Kidney epithelial cell (primary cell): ENCODE measurements at regions not wholly inside any gene's neighbourhood (a gene's known extent, or its start where the extent isn't known, plus 50 kb on each side); places are given as distances from the start of the nearest gene placed in this dataset.

Source experiments
- DNase-seq: peaks from one replicate; pipeline ENCODE4 v3.0.0-alpha.2; 2010; ENCODE audit warnings: low read depth
- H3K27me3 ChIP-seq: 2 replicates; pipeline ENCODE4 v1.6.0; 2011; ENCODE audit warnings: low read length; ENCODE audit not compliant: control insufficient read depth, insufficient read depth
- H3K36me3 ChIP-seq: 2 replicates; pipeline ENCODE4 v1.5.1; 2011; ENCODE audit warnings: low read length; ENCODE audit not compliant: control insufficient read depth, insufficient read depth
- H3K4me3 ChIP-seq: 2 replicates; pipeline ENCODE4 v1.5.1; 2011; ENCODE audit warnings: low read depth, mild to moderate bottlenecking, control low read depth, low read length
- TF ChIP-seq, protein P1 (sequence below): IDR thresholded peaks from 2 replicates; pipeline ENCODE4 v1.5.1; 2011; ENCODE audit warnings: mild to moderate bottlenecking, moderate library complexity, low read length, control low read depth, inconsistent platforms; ENCODE audit not compliant: insufficient read depth, poor library complexity, severe bottlenecking

DNA sequence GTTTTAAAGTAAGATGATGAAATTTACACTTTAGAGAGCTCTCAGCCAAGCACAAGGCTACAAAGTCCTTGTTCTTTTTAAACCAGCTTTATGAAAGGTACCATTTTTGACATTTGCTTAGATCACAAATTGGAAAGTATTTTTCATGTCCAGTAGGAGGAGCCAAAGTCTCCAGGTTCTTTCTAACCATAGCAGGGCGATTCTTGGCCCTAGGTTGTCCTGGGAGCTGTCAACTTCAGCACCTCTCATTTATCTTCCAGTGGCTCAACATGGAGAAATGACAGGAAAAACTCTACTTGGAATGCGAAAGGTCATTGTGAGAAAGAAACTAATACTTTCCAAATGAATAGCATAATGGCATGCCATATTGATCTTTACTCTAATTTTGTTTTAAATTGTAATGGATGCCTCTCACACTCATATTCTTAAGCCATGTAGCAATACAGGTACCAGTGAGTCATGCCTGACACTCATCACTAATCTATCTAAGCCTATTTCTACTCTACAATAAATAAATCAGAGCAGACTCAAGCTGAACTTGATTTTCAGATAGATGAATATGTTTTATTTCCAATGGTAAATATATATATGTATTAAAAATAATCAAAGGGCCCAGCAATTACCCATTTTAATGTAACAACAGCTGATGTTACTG is 919.1 kb upstream of the EEF2KMT start:
- Histone ChIP-seq H3K27me3 (peaks cover 32% of the 10 kb centered on the region), H3K36me3 (no peaks in the 10 kb centered on the region), H3K4me3 (no peak overlapping the region)
- peak; percentile 2 for DNase-seq
- TF ChIP-seq, protein P1, sequence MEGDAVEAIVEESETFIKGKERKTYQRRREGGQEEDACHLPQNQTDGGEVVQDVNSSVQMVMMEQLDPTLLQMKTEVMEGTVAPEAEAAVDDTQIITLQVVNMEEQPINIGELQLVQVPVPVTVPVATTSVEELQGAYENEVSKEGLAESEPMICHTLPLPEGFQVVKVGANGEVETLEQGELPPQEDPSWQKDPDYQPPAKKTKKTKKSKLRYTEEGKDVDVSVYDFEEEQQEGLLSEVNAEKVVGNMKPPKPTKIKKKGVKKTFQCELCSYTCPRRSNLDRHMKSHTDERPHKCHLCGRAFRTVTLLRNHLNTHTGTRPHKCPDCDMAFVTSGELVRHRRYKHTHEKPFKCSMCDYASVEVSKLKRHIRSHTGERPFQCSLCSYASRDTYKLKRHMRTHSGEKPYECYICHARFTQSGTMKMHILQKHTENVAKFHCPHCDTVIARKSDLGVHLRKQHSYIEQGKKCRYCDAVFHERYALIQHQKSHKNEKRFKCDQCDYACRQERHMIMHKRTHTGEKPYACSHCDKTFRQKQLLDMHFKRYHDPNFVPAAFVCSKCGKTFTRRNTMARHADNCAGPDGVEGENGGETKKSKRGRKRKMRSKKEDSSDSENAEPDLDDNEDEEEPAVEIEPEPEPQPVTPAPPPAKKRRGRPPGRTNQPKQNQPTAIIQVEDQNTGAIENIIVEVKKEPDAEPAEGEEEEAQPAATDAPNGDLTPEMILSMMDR = peak; percentile 44

DNA sequence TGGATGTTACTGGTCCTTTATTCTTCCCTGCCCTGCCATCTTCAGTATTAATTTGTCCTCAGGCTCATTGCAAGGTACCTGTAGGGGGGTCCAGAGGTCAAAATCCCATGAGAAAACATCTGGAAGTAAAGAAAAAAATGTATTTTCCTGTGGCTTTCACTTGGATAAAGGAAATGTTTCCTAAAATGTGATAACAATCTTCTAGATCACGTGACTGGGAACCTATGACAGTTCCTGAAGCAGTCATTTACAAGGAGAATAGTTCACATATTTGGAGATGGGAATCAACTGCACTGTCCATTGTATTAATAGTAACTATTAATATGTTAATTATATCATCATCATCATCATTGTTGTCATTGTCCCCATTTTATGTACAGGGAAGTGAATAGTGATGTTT is 915.1 kb upstream of the EEF2KMT start:
- TF ChIP-seq, protein P1 = no peak
- Histone ChIP-seq H3K27me3 (peaks cover under 1% of the 10 kb centered on the region), H3K4me3 (no peak overlapping the region), H3K36me3 (no peaks in the 10 kb centered on the region)
- DNase-seq = no peak

DNA sequence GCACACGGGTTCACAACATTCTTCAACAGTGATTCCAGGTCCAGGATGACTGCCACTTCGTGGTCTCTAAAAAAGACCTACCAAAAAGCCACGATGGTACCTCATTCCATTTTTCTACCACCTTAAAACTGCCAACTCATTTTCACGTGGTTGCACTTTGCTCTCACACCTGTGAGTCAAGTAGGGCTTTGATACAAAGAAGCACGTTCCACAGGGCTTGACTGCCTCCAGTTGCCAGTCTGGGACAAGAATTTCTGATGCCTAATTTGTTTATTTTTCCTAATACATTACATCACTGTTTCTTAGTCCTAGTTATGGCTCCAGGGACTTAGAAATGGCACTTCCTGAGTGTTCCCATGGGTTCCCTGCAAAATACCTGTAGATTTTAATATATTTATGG is 911.6 kb upstream of the EEF2KMT start:
- no peak for DNase-seq
- Histone ChIP-seq H3K36me3 (no peaks in the 10 kb centered on the region), H3K27me3 (no peaks in the 10 kb centered on the region), H3K4me3 (no peak overlapping the region)
- TF ChIP-seq, protein P1 = no peak

DNA sequence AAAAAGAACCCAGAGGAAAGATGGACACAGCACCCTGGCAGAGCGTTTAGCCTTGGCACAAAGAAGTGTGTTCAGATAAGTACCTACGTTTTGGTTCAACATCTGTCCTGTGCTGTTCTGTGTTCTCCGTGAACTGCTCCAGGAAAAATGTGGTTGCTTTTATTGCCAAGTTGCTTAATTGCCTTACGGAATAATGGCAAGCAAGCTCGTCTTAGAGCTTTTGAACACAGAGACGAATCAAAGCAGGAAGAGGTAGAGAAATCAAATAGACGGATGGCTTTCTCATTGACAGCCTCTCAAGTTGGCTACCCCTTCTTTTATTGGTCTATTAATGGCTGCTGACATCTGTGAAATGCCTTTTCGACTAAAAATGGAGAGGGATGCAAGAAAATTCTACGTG is 911.1 kb upstream of the EEF2KMT start:
- no peak for DNase-seq
- TF ChIP-seq, protein P1 = no peak
- Histone ChIP-seq H3K36me3 (no peaks in the 10 kb centered on the region), H3K4me3 (no peak overlapping the region), H3K27me3 (no peaks in the 10 kb centered on the region)

DNA sequence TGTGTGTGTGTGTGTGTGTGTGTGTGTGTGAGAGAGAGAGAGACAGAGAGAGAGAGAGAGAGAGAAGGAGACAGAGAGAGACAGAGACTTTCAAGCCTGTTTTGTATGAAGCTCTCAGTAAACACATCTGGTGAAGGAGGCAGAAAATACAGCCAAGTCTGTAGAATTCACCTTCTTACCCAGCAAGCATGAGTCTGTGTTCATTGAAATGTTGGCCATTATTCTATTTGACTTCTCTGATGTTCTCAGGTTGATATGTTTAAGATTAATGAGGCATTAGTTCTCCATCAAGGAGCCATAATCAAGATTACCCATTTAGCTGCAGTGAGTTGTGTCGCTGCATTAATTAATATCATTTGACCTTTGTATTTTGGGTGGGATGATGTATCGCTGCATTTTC is 895.8 kb upstream of the EEF2KMT start:
- H3K27me3 ChIP-seq = no peaks in the 10 kb centered on the region
- H3K36me3 ChIP-seq = no peaks in the 10 kb centered on the region
- TF ChIP-seq, protein P1 = no peak
- DNase-seq = no peak
- no peak overlapping the region for H3K4me3 ChIP-seq

DNA sequence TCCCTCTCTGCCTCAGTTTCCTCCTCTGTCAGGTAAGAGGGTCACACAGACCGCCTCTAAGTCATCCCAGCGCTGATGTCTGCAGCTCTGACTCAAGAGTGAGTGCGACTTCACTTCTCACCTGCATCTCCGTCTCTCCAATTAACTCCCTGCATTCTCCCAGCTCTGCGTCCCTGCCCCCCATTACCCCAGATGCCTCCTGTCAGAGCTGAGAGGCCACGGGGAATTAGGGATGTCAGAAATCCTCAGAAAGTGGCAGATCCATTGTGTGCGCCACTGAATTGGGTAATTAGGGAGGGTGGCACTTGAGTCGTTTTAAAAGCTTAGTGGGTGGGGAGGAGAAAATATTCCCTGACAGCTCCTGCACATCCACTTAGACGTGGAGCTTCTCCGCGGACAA is 885.4 kb upstream of the EEF2KMT start:
- TF ChIP-seq, protein P1 = no peak
- DNase-seq = no peak

More for the DNA sequence above, 885.4 kb upstream of the EEF2KMT start:
- Histone ChIP-seq H3K4me3 (no peak overlapping the region), H3K27me3 (no peaks in the 10 kb centered on the region), H3K36me3 (no peaks in the 10 kb centered on the region)
